Small intestine (tissue), 7 donors: ENCODE measurements at regions not wholly inside any gene's neighbourhood (a gene's known extent, or its start where the extent isn't known, plus 50 kb on each side); places are given as distances from the start of the nearest gene placed in this dataset.

Experiments used
- DNase-seq, 2 donors: peaks; one replicate each; pipeline versions ENCODE4 v3.0.0 to v3.0.0-alpha.2; 2013
- FAIRE-seq: peaks from 2 replicates; lab custom pipeline; 2012; peaks lifted over from hg19 to GRCh38; lab: Jason Lieb, UNC
- H3K27ac ChIP-seq, 3 donors: one replicate each; pipeline ENCODE4 v1.5.1; 2013; ENCODE audit warnings: low read length in 2 of 3, mild to moderate bottlenecking in 2 of 3, control low read depth in 1 of 3, inconsistent platforms in 1 of 3, low read depth in 1 of 3, moderate library complexity in 1 of 3
- H3K27me3 ChIP-seq, 3 donors: one replicate each; pipeline ENCODE4 v1.6.1; 2013; ENCODE audit warnings: low read length in 3 of 3, inconsistent platforms in 1 of 3; ENCODE audit not compliant: control insufficient read depth in 3 of 3, insufficient read depth in 3 of 3
- H3K36me3 ChIP-seq, 3 donors: one replicate each; pipeline ENCODE4 v1.6.1; 2013; ENCODE audit warnings: low read length in 3 of 3, inconsistent platforms in 1 of 3, low read depth in 1 of 3, mild to moderate bottlenecking in 1 of 3, moderate library complexity in 1 of 3; ENCODE audit not compliant: control insufficient read depth in 3 of 3, insufficient read depth in 2 of 3
- H3K4me1 ChIP-seq, 3 donors: one replicate each; pipeline ENCODE4 v1.6.1; 2013; ENCODE audit warnings: low read length in 2 of 3, inconsistent platforms in 1 of 3, low read depth in 1 of 3, mild to moderate bottlenecking in 1 of 3, moderate library complexity in 1 of 3; ENCODE audit not compliant: control insufficient read depth in 3 of 3, insufficient read depth in 2 of 3
- H3K4me3 ChIP-seq, 3 donors: one replicate each; pipeline ENCODE4 v1.5.1; 2013; ENCODE audit warnings: low read length in 3 of 3, control low read depth in 1 of 3, inconsistent platforms in 1 of 3, low read depth in 1 of 3, mild to moderate bottlenecking in 1 of 3, moderate library complexity in 1 of 3
- H3K9me3 ChIP-seq, 2 donors: one replicate each; pipeline ENCODE4 v1.6.1; 2013; ENCODE audit warnings: low read depth in 1 of 2, low read length in 1 of 2; ENCODE audit not compliant: control insufficient read depth in 2 of 2, insufficient read depth in 1 of 2
- WGBS, 3 donors: extraction: QIAGEN DNeasy Blood & Tissue Kit; methylation state at CpG; one replicate each; pipeline ENCODE4 v1.1.7; 2013; 5-methylcytosine and 5-hydroxymethylcytosine counted together
- donor health status: healthy with polysubstance abuse.
- donor health status: control.
- donor health status: control.
- donor health status: Bipolar disorder and iron deficiency.
- donor health status: healthy.

DNA sequence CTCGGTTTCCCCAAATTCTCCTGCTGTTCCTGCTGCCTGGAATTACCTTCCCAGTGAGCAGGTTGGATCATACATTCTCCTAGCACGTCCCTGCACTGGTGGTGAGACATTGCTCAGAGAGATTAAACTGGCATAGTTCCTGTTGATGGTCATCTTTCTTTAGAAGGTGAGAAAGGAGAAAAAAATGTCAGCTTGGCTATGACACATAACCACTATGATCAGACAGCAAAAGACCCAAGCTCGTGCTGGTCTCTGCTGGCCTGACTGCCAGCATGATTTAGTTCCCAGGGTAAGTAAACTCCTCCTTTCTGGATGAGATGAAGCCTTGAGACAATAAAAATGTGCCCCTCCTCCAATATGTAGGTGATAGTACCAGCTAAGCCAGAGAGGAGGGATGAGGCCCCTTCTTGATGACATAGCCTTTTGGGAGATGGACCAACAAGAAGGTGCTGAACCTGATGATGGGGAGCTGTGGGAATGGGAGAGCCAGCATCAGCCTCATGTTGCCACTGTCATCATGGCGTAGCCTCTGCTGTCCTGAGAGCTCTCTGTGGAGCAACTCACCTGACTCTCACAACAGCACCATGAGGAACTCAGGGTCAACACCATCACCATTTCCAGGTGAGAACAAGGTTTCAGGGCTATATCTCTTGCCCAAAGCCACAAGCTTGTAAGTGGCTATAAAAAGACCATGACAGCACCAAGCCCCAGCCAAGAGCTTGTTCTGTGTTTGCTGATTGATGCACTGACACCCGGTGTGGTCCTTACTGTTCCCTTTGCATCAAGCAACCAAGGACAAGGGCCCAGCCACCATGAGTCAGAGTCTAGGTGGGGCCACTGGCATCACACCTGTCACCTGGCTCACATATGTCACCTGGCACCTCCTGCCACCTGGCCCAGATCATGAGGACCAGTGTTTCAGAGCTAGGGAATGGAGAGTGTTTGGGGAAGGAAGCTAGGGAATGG lies 200.0 kb downstream of the MATN1 start:
- FAIRE-seq = no peak
- WGBS, 3 donors = 55 to 66% (median 56%) methylated on average over 5 of the region's 5 CpGs

DNA sequence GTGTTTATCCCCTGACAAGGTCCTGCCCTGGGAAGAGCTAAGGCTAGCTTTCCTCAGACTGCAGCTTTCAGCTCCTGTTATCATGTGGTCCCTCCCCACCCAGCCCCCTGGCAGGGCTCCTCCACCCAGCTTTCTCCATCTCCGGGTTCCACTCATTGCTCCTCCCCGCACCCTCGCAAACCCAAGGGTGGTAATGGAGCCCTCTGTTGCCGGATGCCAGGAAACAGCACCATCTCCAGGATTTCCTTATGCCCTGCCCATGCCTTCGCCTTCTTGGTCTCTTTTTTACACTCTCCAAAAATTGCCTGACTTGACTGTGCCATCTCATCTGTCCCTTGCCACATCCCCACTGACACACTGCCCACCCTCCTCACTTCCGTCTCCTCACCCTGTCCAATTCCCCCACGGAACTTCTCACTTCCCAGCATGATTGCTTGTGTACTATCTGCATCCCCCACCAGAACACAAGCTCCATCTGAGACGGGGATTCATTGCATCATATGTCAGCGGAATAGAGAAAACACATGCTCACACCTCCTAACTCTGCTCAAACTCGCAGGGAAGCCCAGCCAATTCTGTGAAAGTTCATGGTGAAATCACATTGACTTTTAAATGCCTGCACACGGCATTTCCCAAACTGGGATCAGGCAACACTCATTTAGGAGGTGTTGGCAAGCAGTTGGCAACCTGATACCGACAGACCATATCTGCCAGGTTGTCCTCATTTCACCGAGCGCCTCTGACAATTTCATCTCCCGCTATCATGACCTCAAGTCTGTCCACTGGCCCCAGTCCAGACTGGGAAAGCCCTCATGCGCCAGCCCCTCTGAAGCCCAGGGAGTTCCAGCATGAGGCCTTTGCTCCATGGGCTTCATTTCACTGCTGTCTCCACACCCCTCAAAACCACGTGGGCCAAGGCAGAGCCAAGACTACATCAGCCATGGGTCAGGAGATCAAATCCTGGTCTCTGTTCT lies 201.1 kb downstream of the MATN1 start:
- DNase-seq = no peak
- no peaks in the 10 kb centered on the region for H3K4me1 ChIP-seq

More for the DNA sequence above, 200.0 kb downstream of the MATN1 start:
- peaks cover 0 to 6% (median 0%) of the 10 kb centered on the region in 3 donors for H3K27me3 ChIP-seq
- H3K36me3 ChIP-seq = no peaks in the 10 kb centered on the region
- DNase-seq = no peak
- no peak overlapping the region for H3K27ac ChIP-seq
- H3K4me3 ChIP-seq = no peak overlapping the region
- no peaks in the 10 kb centered on the region for H3K4me1 ChIP-seq
- H3K9me3 ChIP-seq = no peaks in the 10 kb centered on the region

DNA sequence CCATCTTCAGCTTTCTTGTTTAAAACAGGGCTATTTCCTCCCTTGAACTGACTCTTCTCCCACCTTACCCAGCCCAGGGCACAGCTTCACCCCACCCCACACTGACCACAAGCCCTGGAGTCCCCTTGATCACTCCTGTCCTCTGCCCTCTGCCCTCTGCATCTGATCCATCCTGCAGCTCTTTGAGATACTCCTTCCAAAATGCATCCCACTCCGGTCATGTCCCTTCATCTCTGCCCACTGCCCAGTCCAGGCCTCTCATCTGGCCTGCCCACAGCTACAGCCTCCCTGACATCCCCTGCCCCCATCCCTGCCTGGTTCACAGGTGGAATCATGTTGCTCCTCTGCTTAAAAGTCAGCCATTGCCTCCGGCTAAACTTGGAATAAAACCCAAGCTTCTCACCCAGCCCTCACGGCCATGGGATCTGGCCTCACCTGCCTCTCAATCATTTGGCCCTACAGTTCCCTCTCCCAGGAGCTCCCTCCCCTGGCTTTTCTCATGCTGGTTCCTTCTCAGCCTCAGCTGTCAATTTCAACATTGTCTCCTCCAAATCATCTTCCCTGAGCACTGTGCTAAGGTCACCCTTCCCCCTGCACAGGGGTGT lies 202.0 kb downstream of the MATN1 start:
- Histone ChIP-seq H3K27me3 (peaks cover 0 to 6% (median 0%) of the 10 kb centered on the region in 3 donors), H3K4me3 (no peak overlapping the region), H3K27ac (no peak overlapping the region), H3K4me1 (no peaks in the 10 kb centered on the region), H3K36me3 (no peaks in the 10 kb centered on the region), H3K9me3 (no peaks in the 10 kb centered on the region)
- DNase-seq (no peak), FAIRE-seq (no peak)
- 57 to 65% (median 64%) methylated on average over 3 of the region's 3 CpGs for WGBS, 3 donors

More for the DNA sequence above, 201.1 kb downstream of the MATN1 start:
- FAIRE-seq = no peak
- H3K9me3 ChIP-seq = no peaks in the 10 kb centered on the region
- peaks cover 0 to 6% (median 0%) of the 10 kb centered on the region in 3 donors for H3K27me3 ChIP-seq
- WGBS, 3 donors = 52 to 59% (median 55%) methylated on average over 17 of the region's 17 CpGs
- no peak overlapping the region for H3K4me3 ChIP-seq
- no peak overlapping the region for H3K27ac ChIP-seq
- no peaks in the 10 kb centered on the region for H3K36me3 ChIP-seq

DNA sequence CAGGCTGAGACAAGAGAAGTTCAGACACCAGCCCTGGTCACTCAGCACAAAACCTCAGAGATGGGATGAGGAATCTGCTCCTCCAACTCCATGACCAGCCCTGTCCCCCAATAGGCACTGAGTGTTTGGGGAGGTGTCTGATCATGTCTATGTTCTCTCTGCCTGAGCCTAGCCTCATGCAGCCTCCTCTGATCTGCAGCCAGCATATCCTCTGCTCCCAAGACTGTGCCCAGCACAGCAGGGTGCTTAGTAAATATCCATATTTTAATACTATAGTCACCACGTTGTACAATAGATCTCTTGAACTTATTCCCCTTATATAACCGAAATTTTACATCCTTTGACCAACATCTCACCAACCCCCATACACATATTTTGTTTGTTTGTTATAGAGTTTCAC lies 202.9 kb downstream of the MATN1 start:
- Histone ChIP-seq H3K9me3 (no peaks in the 10 kb centered on the region), H3K4me3 (no peak overlapping the region), H3K27ac (no peak overlapping the region), H3K36me3 (no peaks in the 10 kb centered on the region), H3K27me3 (peaks cover 0 to 3% (median 0%) of the 10 kb centered on the region in 3 donors), H3K4me1 (no peaks in the 10 kb centered on the region)
- FAIRE-seq = no peak
- 49 to 57% (median 55%) methylated on average over 2 of the region's 2 CpGs for WGBS, 3 donors
- DNase-seq = no peak

DNA sequence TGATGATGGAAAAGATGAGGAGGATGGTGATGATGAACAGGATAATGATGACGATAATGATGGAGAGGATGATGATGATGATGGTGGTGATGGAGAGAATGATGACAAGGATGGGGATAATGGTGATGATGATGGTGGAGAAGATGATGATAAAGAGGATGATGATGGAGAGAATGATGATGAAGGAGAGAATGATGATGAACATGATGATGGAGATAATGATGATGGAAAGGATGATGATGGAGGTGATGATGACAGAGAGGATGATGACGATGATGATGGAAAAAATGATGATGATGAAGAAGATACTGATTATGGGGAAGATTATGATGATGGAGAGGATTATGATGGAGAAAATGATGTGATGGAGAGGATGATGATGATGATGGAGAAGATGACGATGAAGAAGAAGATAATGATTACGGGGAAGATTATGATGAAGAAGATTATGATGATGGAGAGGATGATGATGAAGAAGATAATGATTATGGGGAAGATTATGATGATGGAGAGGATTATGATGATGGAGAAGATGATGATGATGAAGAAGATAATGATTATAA lies 204.1 kb downstream of the MATN1 start:
- FAIRE-seq = no peak
- no peak for DNase-seq
- no peak overlapping the region for H3K27ac ChIP-seq
- H3K4me1 ChIP-seq = no peaks in the 10 kb centered on the region
- H3K27me3 ChIP-seq = peaks cover 0 to 3% (median 0%) of the 10 kb centered on the region in 3 donors
- H3K36me3 ChIP-seq = no peaks in the 10 kb centered on the region
- H3K9me3 ChIP-seq = no peaks in the 10 kb centered on the region
- 71 to 89% (median 74%) methylated on average over 4 of the region's 4 CpGs for WGBS, 3 donors
- no peak overlapping the region for H3K4me3 ChIP-seq

DNA sequence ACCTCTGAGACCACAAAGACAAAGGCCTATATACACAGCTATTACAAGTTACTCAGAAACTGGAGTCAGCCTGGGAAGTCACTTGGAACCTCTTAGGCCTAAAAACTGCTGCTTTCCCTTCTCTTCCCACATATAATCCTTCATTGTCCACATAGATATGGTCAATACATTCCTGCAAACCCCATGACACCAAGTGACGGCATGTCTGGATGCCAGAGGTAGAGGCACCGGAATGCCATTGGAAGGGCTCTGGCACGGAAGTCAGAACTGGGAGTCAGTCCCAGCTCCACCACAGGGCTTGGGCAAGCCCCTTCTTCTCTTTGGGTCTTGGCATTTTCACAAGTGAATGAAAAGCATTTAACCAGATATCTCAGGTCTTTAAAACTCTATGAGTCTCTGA lies 204.7 kb downstream of the MATN1 start:
- Histone ChIP-seq H3K36me3 (no peaks in the 10 kb centered on the region), H3K9me3 (no peaks in the 10 kb centered on the region), H3K27me3 (peaks cover 0 to 3% (median 0%) of the 10 kb centered on the region in 3 donors), H3K4me3 (no peak overlapping the region), H3K27ac (no peak overlapping the region), H3K4me1 (no peaks in the 10 kb centered on the region)
- 74 to 82% (median 75%) methylated on average over 3 of the region's 3 CpGs for WGBS, 3 donors
- DNase-seq (no peak), FAIRE-seq (no peak)

DNA sequence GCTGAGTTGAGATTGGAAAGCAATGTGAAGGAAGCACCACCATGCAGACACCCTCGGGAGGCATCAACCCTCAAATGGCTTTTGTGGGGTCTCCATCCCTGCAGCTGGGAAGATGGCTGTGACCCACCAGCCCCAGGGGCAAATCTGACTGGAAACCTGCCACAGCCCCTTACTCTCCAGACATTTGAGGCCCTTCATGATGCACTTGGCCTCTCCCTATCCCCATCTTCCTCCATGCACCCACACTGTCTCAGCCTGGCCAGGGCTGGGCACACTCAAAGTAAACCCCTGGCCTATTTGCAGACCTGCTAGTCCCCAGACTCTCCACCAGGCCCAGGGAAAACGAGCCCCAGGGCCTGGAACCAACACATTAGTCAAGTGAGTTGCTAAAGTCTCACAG lies 205.2 kb downstream of the MATN1 start:
- Histone ChIP-seq H3K36me3 (no peaks in the 10 kb centered on the region), H3K27me3 (peaks cover 0 to 3% (median 0%) of the 10 kb centered on the region in 3 donors), H3K9me3 (no peaks in the 10 kb centered on the region), H3K27ac (no peak overlapping the region), H3K4me3 (no peak overlapping the region), H3K4me1 (no peaks in the 10 kb centered on the region)
- no peak for DNase-seq
- no peak for FAIRE-seq
- 48 to 53% (median 48%) methylated on average over 2 of the region's 2 CpGs for WGBS, 3 donors
